Left renal cortex interstitium (tissue), 4 donors: ENCODE measurements at regions not wholly inside any gene's neighbourhood (a gene's known extent, or its start where the extent isn't known, plus 50 kb on each side); places are given as distances from the start of the nearest gene placed in this dataset.
"Not testable (repeated sequence)": the region's sequence is repeated elsewhere in the genome, so short reads cannot be mapped to it uniquely, and the experiment has no call there.

Experiments
- DNase-seq, 4 donors: peaks; one replicate each; pipeline ENCODE4 v3.0.0-alpha.2; 2013; ENCODE audit warnings: low read depth in 4 of 4, low spot score in 2 of 4, missing footprints in 1 of 4

GRCh38 chr14:57066463-57066862, 202.2 kb downstream of the EXOC5 start:
- DNase-seq: no peak

- no peak for DNase-seq
Observed at GRCh38 chr14:57061009-57061711, 207.5 kb downstream of the EXOC5 start.

DNA sequence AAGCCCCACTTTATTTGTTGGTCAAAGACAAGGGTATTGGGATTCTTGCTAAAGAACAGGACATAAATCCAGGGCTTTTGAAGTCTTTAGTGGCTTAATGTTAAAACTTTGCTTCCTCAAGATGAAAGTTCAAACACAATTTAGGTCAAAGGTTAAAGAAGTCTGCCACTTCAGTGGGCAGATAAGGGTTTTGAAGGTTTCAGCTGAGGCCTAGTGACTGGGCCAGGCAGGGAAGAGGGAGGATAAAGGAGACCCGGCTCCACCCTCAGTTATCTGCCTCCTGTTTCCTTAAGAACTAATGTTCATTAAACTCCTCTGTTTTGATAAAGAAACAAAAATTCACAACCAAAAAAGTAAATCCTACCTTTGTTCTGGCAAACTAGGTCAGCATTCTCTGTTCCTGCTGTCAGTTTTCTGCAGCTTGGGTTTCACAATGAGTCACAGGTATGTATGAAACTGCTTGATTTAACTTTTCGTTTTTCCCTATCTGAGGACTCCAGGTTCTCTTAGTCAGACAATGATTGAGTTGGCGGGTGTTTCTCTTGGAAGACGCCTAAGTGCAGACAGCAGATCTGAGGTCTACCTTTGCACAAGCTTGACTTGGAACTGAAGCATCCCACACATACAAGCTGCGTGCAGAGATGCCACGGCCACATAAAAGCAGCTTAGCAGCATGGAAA, 208.3 kb downstream of the EXOC5 start:
- no peak for DNase-seq

DNA sequence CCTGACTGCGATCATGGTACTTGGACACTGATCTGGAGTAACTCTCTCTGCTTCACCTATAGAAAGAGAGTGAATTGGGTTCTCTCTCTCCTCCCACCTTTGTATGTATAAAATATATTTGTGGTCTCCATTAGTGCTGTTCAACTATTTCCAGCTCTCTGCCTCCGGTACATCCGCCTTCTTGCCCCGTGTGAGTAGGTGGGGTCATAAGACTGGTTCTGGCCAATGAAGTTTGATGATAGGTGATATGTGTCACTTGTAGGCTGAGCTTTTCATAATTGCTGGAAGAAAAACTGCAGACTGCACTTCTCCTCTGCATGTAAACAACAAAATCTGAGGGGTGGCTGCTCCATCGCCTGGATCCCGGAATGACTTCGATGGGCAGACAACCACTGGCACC, 210.4 kb downstream of the EXOC5 start:
- DNase-seq: no peak

DNA sequence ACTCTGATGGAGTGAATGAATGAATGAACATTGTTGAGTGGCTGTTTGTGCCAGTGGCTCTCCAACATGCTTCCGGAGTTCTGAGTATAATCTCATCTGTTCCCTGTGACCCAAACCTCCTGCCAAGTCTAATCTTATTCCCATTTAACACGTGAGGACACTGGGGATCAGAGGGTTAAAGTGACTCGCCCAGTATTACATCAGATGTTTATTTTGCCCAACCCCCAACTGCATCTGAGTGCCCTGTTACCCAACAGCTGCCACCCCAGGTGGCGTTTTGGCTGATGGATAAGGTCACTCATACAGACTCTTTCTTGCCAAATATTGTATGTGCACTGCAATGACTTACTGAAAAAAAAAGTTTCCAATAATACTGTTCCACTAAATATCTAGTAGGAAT, 210.9 kb downstream of the EXOC5 start:
- no peak for DNase-seq

GRCh38 chr14:57056522-57056921, 212.2 kb downstream of the EXOC5 start:
- DNase-seq: not testable (repeated sequence)

- DNase-seq: no peak
Observed at GRCh38 chr14:57052705-57053302, 215.9 kb downstream of the EXOC5 start.

DNA sequence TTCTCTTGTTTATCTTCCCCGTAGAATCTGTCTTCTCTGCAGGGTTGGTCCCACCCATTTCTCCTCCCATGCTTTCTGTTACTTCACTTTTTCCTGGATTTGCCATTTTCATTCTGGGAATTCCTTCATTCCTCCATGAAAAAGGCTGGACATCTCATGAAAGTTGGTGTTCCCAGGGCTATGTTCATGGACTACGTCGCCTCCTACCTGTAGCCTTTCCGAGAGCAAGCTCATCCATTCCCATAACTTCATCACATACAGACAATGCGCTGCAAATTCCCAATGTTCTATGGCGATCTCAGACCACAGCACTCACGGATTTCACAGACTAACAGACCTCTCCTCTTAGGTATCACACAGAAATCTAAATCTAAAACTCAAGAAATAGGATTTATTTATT, 217.1 kb downstream of the EXOC5 start:
- DNase-seq: no peak

DNA sequence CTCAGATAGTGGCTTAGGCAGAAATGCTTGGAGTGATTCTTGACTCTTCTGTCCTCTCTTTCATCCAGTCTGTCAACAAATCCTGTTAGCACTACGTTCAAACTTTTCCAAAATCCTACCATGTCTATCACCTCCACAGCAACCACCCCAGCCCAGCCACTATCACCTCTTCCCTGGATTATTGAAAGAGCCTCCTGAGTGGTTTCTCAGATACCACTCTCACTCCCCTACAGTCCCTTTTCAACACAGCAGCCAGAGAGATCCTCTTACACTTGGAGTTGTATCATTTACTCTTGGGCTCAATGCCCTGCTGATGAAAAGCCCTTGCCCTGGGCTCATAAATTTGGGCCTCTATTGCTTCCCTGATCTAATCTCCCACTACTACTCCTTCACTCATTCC, 218.9 kb downstream of the EXOC5 start:
- DNase-seq: no peak

DNA sequence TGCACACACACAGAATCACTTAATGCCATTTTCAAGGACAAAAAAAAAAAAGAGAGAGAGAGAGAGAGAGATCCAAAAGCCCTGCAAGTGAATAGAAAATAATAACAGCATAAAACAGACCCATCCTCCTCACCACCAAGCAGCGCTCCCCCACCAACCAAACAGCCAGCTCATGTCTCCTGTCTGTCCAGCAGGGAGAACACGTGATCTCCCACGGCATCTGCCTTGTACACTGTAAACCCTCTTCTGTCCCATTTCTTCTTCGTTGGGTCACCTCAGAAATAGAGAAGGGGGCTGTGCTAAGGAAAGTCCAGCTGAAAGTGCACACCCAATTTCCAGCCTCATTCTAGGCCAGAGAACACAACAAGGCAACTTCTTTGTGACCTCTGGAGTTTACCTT, 222.5 kb downstream of the EXOC5 start:
- no peak for DNase-seq

- DNase-seq: not testable (repeated sequence)
Observed at GRCh38 chr14:57044101-57044973, 224.4 kb downstream of the EXOC5 start.

GRCh38 chr14:57038689-57039088, 228.4 kb upstream of the OTX2 start:
- DNase-seq: no peak

DNA sequence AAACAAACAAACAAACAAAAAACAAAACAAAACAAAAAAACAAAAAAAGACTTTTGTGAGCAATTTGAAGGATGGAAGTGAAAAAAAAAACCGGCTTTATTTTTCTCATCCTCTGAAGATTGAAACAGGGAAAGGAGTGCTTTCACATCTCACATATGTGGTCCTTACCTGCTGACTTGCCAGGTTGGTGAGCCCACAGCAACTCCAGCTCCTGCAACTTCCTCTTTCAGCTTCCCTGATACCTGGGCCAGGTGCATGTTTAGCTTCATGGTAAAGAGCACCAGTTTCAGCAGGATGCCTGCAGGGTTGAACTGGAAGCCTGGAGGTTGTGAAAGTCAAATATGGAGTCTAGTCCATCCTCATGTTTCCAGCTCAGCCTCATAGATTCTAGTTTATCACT, 221.2 kb upstream of the OTX2 start:
- no peak for DNase-seq

GRCh38 chr14:57029620-57030253, 219.5 kb upstream of the OTX2 start:
- no peak for DNase-seq

GRCh38 chr14:57025456-57025855, 215.2 kb upstream of the OTX2 start:
- DNase-seq: no peak

DNA sequence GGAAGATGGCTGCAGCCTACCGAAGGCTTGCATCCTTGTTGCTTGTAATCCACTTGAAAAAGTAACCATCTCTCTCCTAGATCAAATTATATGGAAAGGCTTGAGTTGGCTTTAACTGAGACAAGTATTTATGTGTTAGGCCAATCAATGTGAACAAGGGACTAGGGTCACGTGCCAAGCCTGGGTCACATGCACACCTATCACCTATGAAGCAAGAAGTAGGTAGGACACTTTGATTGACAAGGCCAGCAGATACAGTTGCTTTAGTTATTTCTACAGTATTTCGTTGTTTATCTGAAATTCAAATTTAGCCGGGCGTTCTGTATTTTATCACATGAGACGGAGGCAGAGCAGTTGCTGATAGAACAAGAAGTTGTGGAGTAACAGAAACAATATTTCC, 212.3 kb upstream of the OTX2 start:
- DNase-seq: no peak

GRCh38 chr14:57018065-57018464, 207.8 kb upstream of the OTX2 start:
- no peak for DNase-seq

GRCh38 chr14:57013987-57014386, 203.7 kb upstream of the OTX2 start:
- DNase-seq: no peak

DNA sequence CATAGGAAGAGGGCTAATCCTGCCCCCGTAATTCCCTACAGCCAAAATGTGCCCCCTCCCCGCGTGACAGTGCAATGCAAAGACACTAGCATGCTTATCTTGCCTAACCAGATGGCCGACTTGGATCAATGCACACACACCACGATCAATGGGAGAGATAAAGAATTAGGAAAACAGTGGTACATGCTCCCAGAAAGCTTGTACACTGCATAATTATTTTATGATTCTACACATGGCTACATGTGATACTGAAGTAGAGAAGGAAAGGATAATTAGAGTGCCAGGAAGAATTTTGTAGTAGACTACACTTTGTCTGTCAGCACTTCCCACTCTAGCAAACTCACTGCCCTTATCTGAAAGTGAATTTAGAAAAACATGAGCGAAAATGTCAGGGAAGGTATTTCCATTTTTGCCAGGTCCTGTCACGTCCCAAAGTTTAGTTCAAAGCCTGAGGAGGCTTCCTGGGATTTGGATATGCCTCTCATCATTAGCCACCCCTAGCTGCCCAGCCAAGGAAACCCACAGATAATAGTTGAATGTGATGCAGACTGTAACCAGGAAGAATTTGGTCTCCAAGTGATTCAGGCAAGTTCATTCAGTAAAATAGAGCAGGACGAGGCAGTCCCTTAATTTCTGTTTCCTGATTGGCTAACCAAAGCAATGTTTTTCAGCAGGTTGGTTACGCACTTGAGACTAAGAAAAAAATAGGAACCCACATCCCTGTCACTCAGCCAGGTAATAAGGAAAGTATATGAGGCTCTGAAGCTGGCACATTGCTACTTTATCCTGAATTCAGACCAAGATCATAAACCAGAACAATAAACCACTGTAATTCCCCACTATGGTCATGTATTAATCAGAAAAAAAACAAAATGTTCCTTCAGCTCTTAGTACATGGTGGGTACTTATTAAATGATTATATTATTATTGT, 199.6 kb upstream of the OTX2 start:
- no peak for DNase-seq

DNA sequence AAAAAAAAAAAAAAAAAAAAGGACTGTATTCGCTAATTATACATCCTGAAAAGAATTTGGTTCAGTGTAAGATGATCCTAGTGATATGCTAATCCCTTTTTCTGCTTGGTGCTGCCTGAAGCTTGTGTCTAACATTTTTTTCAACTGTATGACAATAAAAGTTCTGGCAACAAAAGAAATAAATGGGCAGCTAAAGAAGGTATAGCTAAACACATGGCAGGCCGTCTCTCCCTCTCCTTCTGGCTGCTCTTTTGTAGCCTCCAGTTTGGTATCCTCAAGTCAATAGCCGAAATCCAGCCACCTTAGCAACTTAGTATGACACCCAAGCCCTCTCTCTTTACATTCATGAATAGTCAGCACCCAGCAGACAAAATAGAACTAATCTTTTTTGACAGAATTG, 198.3 kb upstream of the OTX2 start:
- no peak for DNase-seq
